GM18499 (cell line): ENCODE measurements at regions not wholly inside any gene's neighbourhood (a gene's known extent, or its start where the extent isn't known, plus 50 kb on each side); places are given as distances from the start of the nearest gene placed in this dataset.

Experiments used
- ATAC-seq: cut with Tn5 transposase; IDR thresholded peaks from one replicate; pipeline ENCODE4 v1.9.1; 2021; ENCODE audit warnings: moderate number of reproducible peaks; ENCODE audit not compliant: insufficient read depth, unreplicated experiment

DNA sequence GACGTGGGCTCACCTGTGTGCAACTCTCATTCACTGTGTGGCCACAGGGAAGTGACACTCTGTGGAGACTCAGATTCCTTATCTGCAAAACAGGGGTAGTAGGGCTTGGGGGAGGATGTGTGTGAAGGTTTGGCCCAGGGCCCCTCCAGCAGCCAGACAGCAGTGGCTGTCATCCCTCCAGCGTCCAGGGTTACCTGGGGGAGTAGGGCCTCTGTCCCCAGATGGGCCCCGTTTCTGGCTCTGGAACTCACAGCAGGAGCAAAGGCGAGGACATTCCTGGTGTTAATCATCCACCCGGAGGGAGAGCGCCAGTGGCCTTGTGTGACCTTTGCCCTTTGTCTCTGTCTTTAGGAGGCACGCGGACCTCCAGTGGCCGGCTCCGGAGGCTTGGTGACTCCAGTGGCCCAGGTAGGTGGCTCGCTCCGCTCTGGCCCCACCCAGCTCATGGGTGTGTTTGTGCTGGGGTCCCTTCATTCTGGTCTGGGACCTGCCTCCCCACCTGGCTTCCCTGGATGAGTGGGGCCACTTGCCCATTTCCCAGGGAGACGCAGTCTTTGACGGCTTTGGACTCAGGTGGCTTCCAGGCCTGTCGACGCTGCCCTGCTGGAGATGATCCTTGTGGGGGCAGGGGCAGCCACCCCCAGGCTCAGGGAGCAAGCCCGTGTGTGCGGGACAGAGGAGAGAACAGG lies 166.2 kb downstream of the SEC14L1 start:
- ATAC-seq, result no peak

DNA sequence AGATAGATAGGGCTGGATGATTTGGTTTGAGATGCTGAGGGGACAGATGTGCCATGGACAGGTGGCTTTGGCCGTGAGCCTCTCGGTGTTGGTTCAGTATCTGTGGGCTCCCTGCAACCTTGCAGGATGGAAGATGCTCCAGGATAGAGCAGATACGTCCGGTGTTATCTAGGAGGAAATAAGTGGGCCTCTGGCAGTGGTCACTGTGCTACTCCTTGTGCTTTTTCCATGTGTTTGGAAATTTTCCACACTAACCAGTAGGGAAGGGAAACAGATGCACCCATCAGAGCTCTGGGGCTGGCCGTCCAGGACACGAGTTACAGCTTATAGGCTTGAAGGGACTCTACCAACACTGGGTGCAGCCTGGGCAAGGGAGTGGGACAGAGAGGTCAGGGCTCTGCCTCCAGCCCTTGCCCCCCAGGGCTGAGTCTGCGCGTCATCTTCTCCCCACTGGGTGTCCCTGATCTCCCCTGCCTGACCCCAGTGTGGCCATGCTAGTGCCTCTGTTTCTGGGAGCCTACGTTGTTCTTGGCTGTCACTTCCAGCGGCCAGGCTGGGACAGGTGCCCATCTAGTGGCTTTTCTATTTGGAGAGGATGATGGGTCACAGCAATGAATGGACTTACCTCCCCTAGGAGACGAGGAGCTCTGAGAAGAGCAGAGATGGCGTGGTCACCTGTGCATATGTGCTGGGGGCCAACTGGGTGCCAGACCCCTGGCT lies 166.9 kb downstream of the SEC14L1 start:
- no peak for ATAC-seq

DNA sequence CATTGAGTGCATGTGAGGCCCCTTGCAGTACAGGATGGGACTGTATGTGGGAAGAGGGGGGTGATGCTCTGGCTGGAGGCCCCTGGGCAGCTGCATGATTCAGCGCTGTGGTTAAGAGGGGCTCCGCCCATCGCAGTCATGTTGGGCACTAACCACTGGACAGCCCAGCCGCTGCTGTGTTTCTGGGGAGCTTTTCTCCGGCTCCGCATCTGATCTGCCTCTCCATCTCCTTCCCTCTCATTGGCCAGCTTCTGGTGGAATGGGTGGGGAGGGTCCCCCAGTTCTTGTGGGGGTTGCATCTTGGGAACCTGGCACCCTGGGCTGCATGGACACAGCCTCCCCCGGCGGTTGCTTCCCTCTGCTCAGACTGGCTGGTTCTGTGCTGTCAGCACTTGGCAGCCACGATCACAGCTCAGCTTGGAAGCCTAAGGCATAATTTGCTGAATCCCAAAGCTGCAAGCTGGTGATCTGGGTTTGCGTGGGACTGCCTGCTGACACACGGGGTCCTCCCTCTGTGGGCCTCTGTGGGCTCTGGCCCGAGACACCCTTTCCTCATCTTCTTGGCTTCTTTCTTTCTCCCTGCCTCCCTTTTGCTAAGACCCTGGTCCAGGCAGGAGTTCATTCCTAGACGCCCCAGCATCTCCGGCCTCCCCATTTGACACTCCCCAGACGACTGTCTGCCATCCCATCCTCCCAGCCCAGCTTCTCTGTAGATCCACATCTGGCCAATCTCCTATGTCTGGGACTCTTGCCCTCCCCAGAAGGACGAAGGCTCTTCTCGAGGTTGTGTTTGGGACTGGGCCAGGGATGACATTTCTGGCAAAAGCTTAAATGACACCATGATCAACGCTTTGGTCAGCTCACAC lies 168.3 kb downstream of the SEC14L1 start:
- ATAC-seq, result no peak

DNA sequence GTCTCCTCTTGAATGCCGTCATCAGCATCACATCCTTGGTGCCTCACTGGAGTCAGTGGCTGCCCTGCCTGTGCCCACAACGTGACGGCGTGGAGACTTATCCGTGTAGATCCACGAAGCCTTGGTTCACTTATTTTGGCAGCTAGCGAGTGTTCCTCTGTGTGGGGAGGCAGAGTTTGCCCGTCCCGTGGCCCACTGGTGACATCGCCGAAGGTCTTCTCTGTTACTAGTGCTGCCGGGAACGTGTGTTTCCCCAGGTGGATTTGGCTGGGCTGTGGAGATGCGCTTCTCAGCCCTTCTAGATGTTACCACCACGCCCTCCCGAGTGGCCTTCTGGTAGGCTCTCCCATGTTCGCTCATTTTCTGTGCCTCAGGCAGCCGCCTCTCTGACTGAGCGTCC lies 169.6 kb downstream of the SEC14L1 start:
- ATAC-seq, result no peak

DNA sequence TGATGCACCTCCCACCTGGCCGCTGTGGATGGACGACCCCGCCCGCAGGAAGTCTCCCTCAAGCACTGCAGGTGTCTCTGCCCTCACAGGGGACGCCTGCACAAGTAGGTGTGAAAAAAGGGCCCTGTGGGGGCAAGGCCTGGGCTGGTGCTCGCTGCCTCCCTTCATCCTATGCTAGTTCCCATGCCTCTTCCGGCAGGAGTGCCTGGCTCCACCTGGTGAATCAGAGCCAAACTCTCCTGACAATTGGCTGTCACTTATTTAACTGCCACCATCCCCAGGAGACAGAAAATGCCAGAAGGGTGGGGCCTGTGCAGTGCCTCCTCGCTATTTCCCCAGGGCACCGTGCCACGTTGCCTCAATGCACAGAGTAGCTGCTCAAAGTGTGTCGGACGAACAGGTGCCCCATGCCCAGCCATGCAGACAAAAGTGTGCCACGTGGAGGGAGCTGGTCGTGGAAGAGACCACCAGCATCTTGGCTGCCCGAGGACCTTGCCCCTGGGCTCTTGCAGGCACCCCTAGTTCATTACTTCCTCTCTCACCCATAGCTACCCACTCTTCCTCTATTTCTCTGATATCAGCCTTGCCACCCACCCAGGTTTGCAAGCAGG lies 170.7 kb downstream of the SEC14L1 start:
- no peak for ATAC-seq

DNA sequence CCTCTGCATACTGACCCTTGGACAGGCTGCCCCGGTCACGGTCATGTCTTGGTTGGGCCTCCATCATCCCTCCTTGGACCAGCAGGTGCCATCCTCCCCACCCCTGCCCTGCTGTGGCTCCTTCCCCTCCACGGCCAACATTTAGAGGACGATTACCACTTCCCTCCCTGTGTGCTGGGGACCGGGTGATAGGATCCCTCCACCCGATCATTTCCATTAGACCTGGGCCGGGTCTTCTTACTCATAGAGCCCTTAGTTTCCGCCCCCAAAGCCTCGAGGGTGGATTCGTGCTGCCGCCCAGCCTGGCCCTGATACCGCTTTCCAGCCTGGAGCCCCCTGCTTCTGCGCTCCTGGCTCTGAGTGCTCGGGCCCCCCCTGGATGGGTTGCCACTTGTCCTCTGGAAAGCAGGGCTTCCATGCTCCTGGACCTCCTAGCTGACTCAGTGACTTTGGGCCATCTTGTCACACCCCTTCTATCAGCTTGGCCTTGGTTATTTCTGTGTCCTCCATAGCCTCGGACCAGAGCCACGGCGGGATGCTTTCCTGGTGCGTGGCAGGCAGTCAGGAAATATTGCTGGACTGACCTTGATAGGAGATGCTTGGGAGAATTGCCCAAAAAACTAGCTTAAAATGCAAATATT lies 171.4 kb downstream of the SEC14L1 start:
- no peak for ATAC-seq

DNA sequence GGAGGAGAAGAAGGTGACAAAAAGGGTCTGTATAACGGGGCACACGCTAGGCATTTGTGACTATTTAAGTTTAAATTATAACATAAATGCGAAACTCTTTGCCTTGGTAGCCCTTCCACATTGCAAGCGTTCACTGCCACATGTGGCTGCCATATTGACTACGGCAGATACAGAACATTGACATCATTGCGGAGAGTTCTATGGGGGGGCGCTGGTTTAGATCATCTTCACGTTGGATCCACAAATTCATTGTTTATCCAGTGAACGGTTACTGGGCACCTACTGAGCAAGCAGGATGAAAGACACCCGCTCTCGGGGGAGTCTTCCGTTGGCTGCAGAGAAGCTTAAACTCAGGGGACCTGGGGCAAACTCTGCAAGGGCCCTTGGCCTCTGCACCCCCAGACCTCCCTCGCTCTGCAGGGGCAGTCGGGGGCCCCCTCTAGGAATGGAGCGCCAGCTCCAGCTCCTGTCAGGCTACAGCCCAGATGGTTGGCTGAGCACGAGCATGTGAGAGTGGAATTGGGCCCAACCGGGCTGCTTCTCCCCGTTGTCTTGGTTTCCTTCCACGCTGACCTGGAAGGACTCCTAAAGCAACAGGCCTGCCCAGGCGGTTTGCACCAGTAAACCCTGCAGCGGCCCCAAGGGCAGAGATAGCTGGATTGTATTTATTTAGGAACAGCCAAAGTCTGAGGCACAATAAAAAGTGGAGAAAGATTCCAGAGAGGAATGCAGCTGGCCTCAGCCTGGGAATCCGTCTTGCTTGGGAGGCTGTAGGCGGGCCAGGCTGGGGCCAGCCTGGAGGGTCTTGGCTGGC lies 172.2 kb downstream of the SEC14L1 start:
- no peak for ATAC-seq

DNA sequence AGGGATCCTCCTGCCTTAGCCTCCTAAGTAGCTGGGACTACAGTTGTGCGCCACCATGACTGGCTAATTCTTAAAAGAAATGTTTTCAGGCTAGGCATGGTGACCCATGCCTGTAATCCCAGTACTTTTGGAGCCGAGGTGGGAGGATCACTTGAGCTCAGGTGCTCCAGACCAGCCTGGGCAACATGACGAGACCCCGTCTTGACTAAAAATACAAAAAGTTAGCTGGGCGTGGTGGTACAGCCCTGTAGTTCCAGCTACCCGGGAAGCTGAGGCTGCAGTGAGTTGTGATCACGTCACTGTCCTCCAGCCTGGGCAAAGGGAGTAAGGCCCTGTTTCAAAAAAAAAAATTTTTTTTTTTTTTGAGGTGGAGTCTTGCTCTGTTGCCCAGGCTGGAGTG lies 173.1 kb downstream of the SEC14L1 start:
- ATAC-seq, result no peak

DNA sequence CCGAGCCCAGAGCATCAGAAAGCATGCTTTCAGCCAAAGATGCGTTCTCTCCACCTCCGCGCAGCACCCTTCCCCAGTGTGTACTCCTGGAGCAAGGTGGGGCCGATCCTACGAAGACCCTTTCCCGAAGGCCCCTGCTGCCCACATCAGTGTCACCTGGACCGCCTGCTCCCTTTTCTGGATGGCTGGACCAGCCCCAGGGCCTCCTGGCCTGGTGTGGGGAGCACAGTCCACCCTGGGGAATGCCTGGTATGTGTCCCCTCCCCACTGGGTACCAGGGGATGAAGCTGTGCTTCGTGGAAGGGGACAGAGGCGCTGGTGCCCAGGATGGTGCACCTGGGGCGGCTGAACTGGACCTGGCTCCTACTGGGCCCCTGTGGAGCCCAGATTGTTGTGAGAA lies 173.8 kb downstream of the SEC14L1 start:
- ATAC-seq, result no peak

DNA sequence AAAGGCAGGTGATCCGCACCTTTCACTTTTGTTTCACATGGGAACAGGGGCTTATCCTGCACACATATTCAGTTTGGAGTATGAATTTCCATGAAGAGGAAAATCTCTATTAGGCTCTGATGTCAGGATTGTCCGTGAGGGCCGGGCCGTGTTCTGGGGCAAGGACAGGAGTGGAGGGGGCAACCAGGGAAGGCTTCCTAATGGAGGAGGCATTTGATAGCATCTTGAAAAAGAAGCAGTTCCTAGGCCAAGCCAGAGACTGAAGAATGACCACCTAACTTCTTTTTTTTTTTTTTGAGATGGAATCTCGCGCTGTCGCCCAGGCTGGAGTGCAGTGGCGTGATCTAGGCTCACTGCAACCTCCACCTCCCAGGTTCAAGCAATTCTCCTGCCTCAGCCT lies 174.2 kb downstream of the SEC14L1 start:
- ATAC-seq, result no peak

DNA sequence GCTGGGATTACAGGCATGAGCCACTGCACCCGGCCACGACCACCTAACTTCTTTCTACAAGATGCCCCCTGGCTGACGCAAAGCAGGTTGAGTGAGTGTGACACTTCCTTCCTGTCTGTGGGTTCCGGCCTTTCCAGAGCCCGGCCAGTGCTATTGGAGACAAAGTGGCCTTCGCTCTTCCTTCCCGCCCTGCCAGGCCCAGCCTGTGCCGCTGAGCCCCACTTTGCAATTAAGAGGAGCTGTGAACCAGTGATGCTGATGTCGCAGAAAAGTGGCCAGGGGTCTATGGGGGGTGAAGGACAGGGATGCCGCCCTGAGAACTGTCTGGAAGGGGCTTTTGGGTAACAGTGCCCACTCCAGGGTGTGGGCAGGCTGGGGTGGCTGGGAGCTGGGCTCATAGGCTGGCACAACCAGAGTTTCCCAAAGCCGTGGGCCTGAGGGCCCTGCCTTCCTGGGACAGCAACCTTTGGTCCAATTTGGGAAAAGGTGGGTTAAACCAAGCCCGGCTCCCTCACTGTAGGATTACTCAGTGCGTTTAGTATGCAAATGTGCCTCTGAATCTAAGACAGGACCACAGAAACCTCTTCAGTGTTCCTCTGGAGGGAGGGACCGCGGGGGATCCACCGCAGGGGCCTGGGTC lies 174.9 kb downstream of the SEC14L1 start:
- ATAC-seq, result no peak

DNA sequence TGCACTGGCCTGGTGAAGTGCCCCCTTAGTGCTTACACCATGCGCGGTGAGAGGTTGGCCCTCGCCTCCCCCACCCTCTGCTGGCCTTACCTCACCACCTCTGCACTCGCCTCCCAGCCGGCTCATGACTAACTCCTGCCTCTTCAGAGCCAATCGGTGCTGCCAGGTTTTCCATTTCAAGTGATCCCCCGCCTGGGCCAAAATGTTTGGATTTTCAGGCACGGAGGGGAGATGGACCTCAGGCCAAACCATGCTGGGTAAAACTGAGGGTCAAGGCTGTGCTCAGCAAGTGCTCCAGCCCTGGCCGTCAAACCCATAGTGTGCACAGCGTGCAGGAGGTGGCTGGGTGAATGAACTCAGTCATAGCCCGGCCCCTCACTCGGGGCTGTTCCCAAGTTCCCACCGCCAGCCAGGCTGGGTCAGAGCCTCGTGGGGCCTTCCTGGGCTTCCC lies 175.4 kb downstream of the SEC14L1 start:
- no peak for ATAC-seq

DNA sequence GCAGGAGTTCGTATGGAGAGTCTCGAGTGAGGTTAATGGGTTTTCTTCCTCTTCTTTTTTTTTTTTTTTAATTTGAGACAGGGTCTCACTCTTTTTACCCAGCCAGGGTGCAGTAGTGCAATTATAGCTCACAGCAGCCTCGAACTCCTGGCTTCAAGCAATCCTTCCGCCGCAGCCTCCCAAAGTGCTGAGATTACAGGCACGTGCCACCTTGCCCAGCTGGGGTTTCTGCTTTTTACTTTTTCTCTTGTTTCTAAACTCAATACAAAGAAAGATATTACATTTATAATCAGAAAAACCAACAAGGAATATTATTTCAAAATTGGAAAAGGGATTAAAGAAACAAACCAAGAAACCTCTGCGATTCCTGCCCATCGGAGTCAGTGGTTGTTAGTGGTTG lies 175.9 kb downstream of the SEC14L1 start:
- ATAC-seq, result no peak

DNA sequence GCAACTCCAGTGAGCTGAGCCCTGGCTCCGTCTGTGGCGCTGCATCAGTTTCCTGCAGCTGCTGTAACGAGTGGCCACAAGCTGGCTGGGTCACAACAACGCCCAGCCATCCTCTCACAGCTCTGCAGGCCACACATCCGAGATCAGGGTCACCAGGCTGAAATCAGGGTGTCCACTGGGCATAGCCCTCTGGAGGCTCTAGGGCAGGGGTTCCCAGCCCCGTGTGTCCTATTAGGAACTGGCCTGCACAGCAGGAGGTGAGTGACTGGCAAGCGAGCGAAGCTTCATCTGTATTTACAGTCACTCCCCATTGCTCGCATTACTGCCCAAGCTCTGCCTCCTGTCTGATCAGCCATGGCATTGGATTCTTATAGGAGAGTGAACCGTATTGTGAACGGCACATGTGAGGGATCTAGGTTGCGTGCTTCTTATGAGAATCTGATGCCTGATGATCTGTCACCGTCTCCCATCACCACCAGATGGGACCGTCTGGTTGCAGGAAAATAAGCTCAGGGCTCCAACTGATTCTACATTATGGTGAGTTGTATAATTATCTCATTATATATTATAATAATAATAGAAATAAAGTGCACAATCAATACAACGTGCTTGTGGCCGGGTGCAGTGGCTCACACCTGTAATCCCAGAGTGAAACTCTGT lies 176.5 kb downstream of the SEC14L1 start:
- no peak for ATAC-seq

DNA sequence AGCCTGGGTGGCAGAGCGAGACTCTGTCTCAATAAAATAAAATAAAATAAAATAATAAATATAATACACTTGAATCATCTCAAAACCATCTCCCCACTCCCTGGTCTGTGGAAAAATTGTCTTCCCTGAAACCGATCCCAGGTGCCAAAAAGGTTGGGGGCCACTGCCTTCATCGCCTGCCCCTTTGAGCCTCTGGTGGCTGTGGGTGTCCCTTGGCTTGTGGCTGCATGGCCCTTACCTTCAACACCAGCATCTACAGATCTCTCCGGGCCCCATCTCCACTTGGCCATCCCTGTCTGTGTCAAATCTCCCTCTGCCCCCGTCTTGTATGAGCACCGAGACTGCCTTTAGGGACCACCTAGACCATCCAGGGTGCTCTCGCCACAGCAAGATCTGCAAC lies 177.3 kb downstream of the SEC14L1 start:
- no peak for ATAC-seq

DNA sequence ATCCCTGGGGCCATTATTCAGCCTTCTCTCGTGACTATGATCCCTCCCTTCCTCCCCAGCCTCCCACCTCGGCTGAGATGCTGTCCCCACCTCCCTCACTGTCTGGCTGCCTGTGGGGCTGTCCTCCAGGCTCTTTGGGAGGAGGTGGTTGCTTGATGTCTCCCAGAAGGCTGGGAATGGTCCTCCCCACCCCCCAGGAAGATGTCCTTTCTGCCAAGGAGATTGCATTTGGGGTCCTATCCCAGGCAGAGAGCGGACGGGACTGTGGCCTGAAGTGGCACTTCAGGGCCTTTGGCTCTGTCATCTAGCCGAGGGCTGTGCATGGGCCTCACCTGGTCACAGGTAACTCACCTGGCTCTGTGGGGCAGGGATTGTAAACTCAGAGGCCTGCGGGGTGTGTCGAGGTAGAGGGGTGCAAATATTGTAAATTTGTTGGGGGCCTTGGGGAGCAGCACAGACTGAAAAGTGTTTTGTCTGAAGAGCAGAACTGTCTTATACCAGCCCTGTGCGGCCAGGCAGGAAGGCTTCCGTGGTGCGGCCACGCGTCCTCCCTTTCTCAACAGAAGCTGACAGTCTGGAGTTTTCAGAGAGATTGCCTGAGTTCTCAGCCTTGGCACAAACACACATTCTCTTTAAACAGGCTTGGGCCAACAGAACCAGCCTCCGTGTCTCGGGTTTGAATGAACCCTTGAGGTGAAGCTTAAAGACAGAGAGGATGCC lies 177.9 kb downstream of the SEC14L1 start:
- ATAC-seq, result no peak

DNA sequence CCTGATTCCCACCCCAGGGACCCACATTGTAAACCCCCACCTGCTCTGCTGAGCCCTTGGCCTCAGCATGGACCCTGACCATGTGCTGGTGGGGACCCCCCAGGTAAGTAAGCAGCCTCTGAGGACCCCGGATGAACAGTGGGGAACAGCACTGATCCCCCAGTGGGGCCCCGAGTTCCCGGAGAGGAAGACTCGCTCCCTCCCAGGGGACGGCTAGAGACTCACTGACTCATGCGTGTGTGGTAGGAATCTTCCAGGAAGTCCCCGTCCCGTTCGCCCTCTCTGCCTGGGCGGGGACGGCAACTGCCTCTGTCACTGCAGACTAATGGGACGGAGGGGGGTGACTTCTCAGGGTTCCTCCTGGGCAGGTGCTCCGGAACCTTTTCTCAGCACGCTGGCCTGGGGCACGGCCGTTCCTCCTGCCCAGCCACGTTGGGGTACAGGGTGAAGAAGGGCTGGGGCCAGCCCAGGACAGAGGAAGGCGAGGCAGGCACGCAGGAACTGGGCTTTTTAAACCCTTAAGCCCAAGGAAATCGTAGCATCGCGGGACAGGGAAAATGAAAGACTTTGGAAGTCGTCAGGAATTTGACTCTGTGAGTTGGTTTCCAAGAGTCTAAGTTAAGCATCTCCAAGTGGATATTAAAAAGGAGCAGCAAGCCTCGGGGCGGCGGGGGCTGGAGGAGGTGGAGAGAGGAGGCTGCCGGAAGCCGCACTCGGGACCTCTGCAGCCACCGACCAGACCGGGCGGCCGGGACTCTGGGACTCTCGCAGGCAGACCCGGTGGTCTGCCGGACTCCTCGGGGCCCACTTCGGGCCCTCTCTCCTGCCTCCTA lies 178.7 kb downstream of the SEC14L1 start:
- no peak for ATAC-seq
